ENCODE measurements at regions not wholly inside any gene's neighbourhood (a gene's known extent, or its start where the extent isn't known, plus 50 kb on each side); places are given as distances from the start of the nearest gene placed in this dataset.

DNA sequence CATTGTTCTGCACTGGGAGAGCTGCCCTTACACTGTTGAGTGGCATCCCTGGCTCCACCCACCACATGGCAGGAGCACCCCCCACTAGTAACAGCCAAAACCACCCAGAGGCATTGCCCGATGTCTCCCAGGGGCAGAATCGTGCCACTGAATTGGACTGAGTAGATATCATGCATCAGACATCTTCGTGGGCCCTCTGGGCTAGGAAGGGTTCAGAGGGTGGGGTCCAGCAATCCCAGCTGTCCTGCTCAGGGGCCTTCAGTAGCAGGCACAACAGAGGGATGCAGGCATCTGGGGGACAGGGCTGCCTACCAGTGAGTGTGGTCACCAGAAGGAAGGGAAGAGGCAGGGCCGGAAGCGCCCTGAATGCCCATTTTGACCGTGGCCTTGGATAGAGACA, 119.7 kb upstream of the PPP2R2D start:
- Histone ChIP-seq H3K27me3 (replicated peaks; ENCODE audit: insufficient read depth) (no peaks in the 10 kb centered on the region), H3K4me3 (no peak overlapping the region), H3K27ac (no peak overlapping the region), H3K4me1 (ENCODE audit: control insufficient read depth in 1 of 2, low read depth in 2 of 2) (no peaks in the 10 kb centered on the region), H3K9me3 (peaks cover 17% of the 10 kb centered on the region), H3K36me3 (no peaks in the 10 kb centered on the region)
- ATAC-seq (ENCODE audit: insufficient number of reproducible peaks, low FRiP score, low read depth) (no peak), DNase-seq (ENCODE audit: low spot score) (no peak)
- TF ChIP-seq, protein P1, sequence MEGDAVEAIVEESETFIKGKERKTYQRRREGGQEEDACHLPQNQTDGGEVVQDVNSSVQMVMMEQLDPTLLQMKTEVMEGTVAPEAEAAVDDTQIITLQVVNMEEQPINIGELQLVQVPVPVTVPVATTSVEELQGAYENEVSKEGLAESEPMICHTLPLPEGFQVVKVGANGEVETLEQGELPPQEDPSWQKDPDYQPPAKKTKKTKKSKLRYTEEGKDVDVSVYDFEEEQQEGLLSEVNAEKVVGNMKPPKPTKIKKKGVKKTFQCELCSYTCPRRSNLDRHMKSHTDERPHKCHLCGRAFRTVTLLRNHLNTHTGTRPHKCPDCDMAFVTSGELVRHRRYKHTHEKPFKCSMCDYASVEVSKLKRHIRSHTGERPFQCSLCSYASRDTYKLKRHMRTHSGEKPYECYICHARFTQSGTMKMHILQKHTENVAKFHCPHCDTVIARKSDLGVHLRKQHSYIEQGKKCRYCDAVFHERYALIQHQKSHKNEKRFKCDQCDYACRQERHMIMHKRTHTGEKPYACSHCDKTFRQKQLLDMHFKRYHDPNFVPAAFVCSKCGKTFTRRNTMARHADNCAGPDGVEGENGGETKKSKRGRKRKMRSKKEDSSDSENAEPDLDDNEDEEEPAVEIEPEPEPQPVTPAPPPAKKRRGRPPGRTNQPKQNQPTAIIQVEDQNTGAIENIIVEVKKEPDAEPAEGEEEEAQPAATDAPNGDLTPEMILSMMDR (IDR thresholded peaks at IDR 0.05): no peak

DNA sequence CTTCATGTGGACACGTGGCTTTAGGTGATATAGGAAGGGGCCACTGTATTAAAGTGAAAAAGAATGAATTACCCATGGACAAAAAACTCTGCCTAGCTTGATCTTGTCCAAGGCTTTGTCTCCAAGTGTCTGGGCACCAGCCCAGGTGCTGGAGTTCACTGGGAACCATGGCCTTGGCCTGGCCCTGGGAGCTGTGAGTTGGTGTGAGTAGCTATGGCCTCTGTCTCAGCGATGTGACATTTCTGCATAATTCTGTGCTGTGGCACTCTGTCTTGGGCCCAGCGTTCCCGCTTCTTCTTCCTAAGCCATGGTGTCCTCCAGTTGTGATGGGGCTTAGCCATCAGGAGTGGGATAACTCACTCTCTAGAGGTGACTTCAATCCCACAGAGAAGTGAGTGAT, 119.0 kb upstream of the PPP2R2D start:
- no peak for ATAC-seq (ENCODE audit: insufficient number of reproducible peaks, low FRiP score, low read depth)
- Histone ChIP-seq H3K27me3 (replicated peaks; ENCODE audit: insufficient read depth) (no peaks in the 10 kb centered on the region), H3K27ac (no peak overlapping the region), H3K4me1 (ENCODE audit: control insufficient read depth in 1 of 2, low read depth in 2 of 2) (no peaks in the 10 kb centered on the region), H3K36me3 (no peaks in the 10 kb centered on the region), H3K9me3 (peaks cover 13% of the 10 kb centered on the region), H3K4me3 (no peak overlapping the region)
- DNase-seq (ENCODE audit: low spot score): no peak
- TF ChIP-seq, protein P1 (IDR thresholded peaks at IDR 0.05): no peak

DNA sequence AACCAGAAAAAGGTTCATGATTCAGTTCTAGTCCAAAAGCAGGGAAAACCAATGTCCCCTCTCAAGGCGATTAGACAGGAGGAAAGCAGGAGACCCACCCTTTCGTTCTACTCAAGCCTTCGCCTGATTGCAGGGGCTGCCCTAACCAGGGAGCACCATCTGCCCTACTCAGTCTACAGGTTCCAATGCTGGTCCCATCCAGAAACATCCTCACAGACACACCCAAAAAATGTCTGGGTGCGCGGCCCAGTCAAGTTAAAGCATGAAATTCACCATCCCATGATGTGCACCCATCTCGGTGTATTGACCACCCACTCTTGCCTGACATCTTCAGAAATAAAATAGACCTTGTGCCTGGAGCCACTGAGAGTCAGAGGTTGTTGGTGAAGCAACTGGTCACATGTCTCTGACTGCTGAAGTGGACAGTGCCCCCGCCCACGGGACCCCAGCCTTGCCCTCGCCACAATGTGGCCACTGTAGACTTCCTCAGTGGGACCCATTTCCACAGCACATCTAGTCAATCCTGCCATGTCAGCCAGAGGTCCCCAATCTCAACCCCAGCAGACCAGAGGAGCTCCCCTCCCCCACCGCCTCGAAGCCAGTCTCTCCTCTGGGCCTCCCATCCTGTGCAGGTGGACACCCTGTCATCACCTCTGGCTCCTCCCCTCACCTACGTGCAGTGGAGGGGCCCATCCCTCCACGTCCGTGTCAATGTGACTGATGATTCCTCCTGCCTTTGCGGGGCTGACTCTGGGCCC, 116.3 kb upstream of the PPP2R2D start:
- ATAC-seq (ENCODE audit: insufficient number of reproducible peaks, low FRiP score, low read depth) (no peak), DNase-seq (ENCODE audit: low spot score) (no peak)
- Histone ChIP-seq H3K27me3 (replicated peaks; ENCODE audit: insufficient read depth) (no peaks in the 10 kb centered on the region), H3K4me3 (no peak overlapping the region), H3K27ac (no peak overlapping the region), H3K4me1 (ENCODE audit: control insufficient read depth in 1 of 2, low read depth in 2 of 2) (no peaks in the 10 kb centered on the region), H3K9me3 (no peaks in the 10 kb centered on the region), H3K36me3 (no peaks in the 10 kb centered on the region)
- TF ChIP-seq, protein P1 (IDR thresholded peaks at IDR 0.05): no peak

DNA sequence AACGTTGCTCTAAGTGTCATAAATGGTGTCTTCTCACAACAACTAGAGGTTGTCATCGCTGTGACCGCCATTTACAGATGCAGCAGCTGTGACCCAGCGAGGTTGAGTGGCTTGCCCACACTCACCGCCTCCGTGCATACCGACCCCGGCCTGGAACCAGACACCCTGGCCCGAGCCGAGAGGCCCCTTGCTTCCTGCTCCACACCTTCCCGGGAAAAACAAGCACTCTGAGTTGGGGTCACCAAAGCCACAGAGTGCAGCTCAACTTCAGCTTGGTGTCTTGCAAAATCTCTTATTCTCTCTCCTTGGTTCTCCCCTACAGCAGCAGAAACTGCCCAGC, 115.7 kb upstream of the PPP2R2D start:
- Histone ChIP-seq H3K9me3 (no peaks in the 10 kb centered on the region), H3K27ac (no peak overlapping the region), H3K36me3 (no peaks in the 10 kb centered on the region), H3K4me3 (no peak overlapping the region), H3K27me3 (replicated peaks; ENCODE audit: insufficient read depth) (no peaks in the 10 kb centered on the region), H3K4me1 (ENCODE audit: control insufficient read depth in 1 of 2, low read depth in 2 of 2) (no peaks in the 10 kb centered on the region)
- DNase-seq (ENCODE audit: low spot score): no peak
- ATAC-seq (ENCODE audit: insufficient number of reproducible peaks, low FRiP score, low read depth): no peak
- TF ChIP-seq, protein P1 (IDR thresholded peaks at IDR 0.05): no peak

DNA sequence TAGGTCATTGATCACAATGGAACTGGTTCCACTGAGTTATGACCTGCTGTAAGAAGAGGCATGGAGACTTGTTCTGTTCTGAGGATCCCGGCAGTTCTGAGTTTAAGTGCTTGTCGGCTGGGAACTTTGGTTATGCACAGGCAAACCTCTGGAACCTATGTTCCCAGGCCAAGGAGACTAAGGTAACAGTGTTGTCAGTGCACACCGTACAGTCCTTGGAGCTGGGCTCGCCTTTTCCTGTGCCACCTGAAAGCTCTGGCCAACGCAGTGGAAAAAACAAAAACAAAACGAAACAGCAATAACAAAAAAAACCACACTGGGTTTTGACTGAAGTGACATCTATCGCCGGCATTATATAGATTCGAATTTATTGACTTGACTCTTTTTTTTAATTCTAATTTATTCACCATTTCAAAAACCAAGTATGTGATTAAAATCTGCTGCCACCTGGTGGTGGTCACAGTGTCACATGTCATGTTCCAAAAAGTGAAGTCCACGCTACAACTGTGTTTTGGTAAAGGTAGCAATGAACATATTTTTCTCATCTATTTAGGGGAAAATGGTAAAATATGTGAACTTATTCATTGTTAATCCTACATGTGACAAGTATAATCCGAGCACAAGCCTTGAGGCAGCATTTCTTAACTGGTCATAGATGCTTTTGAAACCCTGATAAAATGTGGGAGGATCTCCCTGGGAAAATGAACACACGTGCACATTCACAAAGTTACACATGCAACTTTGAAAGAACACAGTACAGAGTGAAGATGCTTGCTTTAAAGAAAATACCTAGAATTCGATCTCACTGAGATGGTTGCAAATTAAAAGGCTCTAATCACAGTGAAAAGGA, 113.8 kb upstream of the PPP2R2D start:
- DNase-seq (ENCODE audit: low spot score) (no peak), ATAC-seq (ENCODE audit: insufficient number of reproducible peaks, low FRiP score, low read depth) (no peak)
- no peak overlapping the region for H3K4me3 ChIP-seq
- H3K9me3 ChIP-seq: no peaks in the 10 kb centered on the region
- no peak overlapping the region for H3K27ac ChIP-seq
- H3K36me3 ChIP-seq: no peaks in the 10 kb centered on the region
- TF ChIP-seq, protein P1 (IDR thresholded peaks at IDR 0.05): peak; percentile 57
- no peaks in the 10 kb centered on the region for H3K4me1 ChIP-seq (ENCODE audit: control insufficient read depth in 1 of 2, low read depth in 2 of 2)
- H3K27me3 ChIP-seq (replicated peaks; ENCODE audit: insufficient read depth): no peaks in the 10 kb centered on the region

Data from thoracic aorta (tissue), 2 donors.